H1 (cell line): ENCODE measurements at regions not wholly inside any gene's neighbourhood (a gene's known extent, or its start where the extent isn't known, plus 50 kb on each side); places are given as distances from the start of the nearest gene placed in this dataset.

ENCODE experiments used
- CEBPB ChIP-seq: IDR thresholded peaks from 2 replicates; pipeline ENCODE4 v1.6.1; 2012; ENCODE audit warnings: low read depth, low read length
- EGR1 ChIP-seq: IDR thresholded peaks from 2 replicates; pipeline ENCODE4 v1.6.1; 2011; ENCODE audit warnings: low read depth, low read length, borderline replicate concordance
- EP300 ChIP-seq, 2 experiments: IDR thresholded peaks; 1 replicate in 1 of 2; 2 replicates in 1 of 2; pipeline ENCODE4 v1.6.1; 2011 to 2012; ENCODE audit warnings: low read depth in 2 of 2, low read length in 2 of 2, mild to moderate bottlenecking in 2 of 2, borderline replicate concordance in 1 of 2, inconsistent platforms in 1 of 2, moderate library complexity in 1 of 2
- EZH2 ChIP-seq: fragments of 200-600 bp; sonication (generic); IDR thresholded peaks from 2 replicates; pipeline ENCODE4 v1.7.1; 2012; ENCODE audit warnings: low read depth, mild to moderate bottlenecking, moderate library complexity, low read length, inconsistent platforms; ENCODE audit not compliant: severe bottlenecking
- JUND ChIP-seq: IDR thresholded peaks from 2 replicates; pipeline ENCODE4 v1.6.1; 2011; ENCODE audit warnings: mild to moderate bottlenecking, improper control_type of control experiment, low read length
- NRF1 ChIP-seq: IDR thresholded peaks from 2 replicates; pipeline ENCODE4 v1.6.1; 2011; ENCODE audit warnings: mild to moderate bottlenecking, low read depth, low read length, improper control_type of control experiment
- POLR2A ChIP-seq, 2 experiments: IDR thresholded peaks; 1 replicate in 1 of 2; 2 replicates in 1 of 2; pipeline ENCODE4 v1.6.1; 2011; ENCODE audit warnings: low read depth in 2 of 2, low read length in 2 of 2, mild to moderate bottlenecking in 2 of 2; ENCODE audit errors: control extremely low read depth in 1 of 2
- POLR2AphosphoS5 ChIP-seq: IDR thresholded peaks from 2 replicates; pipeline ENCODE4 v1.6.1; 2011; ENCODE audit warnings: low read depth, low read length
- SUZ12 ChIP-seq: fragments of 200-600 bp; sonication (generic); IDR thresholded peaks from 2 replicates; pipeline ENCODE4 v1.6.1; 2012; ENCODE audit warnings: mild to moderate bottlenecking, inconsistent platforms, low read length, moderate library complexity, mixed read lengths
- USF2 ChIP-seq: IDR thresholded peaks from 2 replicates; pipeline ENCODE4 v1.6.1; 2011; ENCODE audit warnings: low read length, improper control_type of control experiment
- TF ChIP-seq, protein P1 (sequence below), 3 experiments: IDR thresholded peaks; 1 replicate in 2 of 3; 2 replicates in 1 of 3; pipeline versions ENCODE4 v1.5.1 to v1.6.1; 2011; ENCODE audit warnings: low read length in 3 of 3, mild to moderate bottlenecking in 3 of 3, inconsistent platforms in 2 of 3, low read depth in 1 of 3, moderate library complexity in 1 of 3; ENCODE audit not compliant: insufficient read depth in 1 of 3; ENCODE audit errors: control extremely low read depth in 1 of 3
- TF ChIP-seq, protein P2 (sequence below): IDR thresholded peaks from 2 replicates; pipeline ENCODE4 v1.6.1; 2011; ENCODE audit warnings: low read depth, mild to moderate bottlenecking, low read length; ENCODE audit not compliant: insufficient read depth

DNA sequence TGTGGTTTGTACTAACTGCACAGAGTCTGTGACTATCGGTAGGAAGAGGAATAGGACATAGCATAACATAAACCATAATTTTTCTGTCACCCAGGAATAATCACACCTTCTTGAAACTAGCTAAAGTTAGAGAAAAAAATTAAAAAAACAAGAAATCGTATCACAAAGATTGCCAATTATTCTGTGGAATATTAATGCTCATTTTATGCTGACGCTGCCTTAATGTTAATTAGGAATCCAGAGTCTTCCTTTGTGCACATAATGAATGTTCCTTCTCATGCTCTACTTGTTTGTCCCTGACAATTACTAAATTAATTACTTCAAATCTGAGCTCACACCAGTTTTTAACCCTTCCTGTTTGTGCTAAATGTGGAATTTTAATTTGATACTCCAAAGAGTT lies 772.7 kb upstream of the EPHA5 start:
- TF ChIP-seq, protein P1, sequence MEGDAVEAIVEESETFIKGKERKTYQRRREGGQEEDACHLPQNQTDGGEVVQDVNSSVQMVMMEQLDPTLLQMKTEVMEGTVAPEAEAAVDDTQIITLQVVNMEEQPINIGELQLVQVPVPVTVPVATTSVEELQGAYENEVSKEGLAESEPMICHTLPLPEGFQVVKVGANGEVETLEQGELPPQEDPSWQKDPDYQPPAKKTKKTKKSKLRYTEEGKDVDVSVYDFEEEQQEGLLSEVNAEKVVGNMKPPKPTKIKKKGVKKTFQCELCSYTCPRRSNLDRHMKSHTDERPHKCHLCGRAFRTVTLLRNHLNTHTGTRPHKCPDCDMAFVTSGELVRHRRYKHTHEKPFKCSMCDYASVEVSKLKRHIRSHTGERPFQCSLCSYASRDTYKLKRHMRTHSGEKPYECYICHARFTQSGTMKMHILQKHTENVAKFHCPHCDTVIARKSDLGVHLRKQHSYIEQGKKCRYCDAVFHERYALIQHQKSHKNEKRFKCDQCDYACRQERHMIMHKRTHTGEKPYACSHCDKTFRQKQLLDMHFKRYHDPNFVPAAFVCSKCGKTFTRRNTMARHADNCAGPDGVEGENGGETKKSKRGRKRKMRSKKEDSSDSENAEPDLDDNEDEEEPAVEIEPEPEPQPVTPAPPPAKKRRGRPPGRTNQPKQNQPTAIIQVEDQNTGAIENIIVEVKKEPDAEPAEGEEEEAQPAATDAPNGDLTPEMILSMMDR (IDR thresholded peaks at IDR 0.05; ENCODE audit: control extremely low read depth in 1 of 3, insufficient read depth in 1 of 3, low read depth in 1 of 3, low read length in 3 of 3) = no peak
- TF ChIP-seq POLR2AphosphoS5 (no peak), POLR2A (IDR thresholded peaks at IDR 0.05; ENCODE audit: control extremely low read depth in 1 of 2, low read depth in 2 of 2, low read length in 2 of 2) (no peak), EZH2 (no peak), SUZ12 (no peak), JUND (no peak), CEBPB (no peak), NRF1 (no peak), USF2 (no peak), EGR1 (no peak), EP300 (IDR thresholded peaks at IDR 0.05; ENCODE audit: borderline replicate concordance in 1 of 2, low read depth in 2 of 2, low read length in 2 of 2) (no peak)
- TF ChIP-seq, protein P2, sequence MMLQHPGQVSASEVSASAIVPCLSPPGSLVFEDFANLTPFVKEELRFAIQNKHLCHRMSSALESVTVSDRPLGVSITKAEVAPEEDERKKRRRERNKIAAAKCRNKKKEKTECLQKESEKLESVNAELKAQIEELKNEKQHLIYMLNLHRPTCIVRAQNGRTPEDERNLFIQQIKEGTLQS = no peak
